Neural cell (in vitro differentiated cells): ENCODE measurements at regions not wholly inside any gene's neighbourhood (a gene's known extent, or its start where the extent isn't known, plus 50 kb on each side); places are given as distances from the start of the nearest gene placed in this dataset.

Source experiments
- CTCF ChIP-seq: fragments of 450-650 bp; IDR thresholded peaks from 2 replicates; pipeline ENCODE4 v1.5.1; 2014; ENCODE audit warnings: antibody characterized with exemption, mild to moderate bottlenecking, moderate library complexity; ENCODE audit not compliant: poor library complexity, severe bottlenecking
- EP300 ChIP-seq: fragments of 450-650 bp; conservative IDR thresholded peaks from 2 replicates; pipeline ENCODE4 v1.6.1; 2014; ENCODE audit warnings: antibody characterized with exemption, mild to moderate bottlenecking, moderate library complexity; ENCODE audit not compliant: poor library complexity, severe bottlenecking
- EZH2 ChIP-seq: fragments of 200-600, 300-800 bp; shearing (Covaris generic), sonication (generic); IDR thresholded peaks from 2 replicates; pipeline ENCODE4 v1.6.1; 2014; ENCODE audit warnings: antibody characterized with exemption, low read length, borderline replicate concordance, mild to moderate bottlenecking; ENCODE audit not compliant: insufficient read depth, poor library complexity, severe bottlenecking
- POLR2AphosphoS5 ChIP-seq: IDR thresholded peaks from 2 replicates; pipeline ENCODE4 v1.6.1; 2012

GRCh38 chr9:87199278-87199677 lies 252.0 kb upstream of the GAS1 start:
- no peak for TF ChIP-seq CTCF
- TF ChIP-seq POLR2AphosphoS5, result no peak
- TF ChIP-seq EZH2, result no peak
- no peak for TF ChIP-seq EP300
